WTC11 (cell line): ENCODE measurements at regions not wholly inside any gene's neighbourhood (a gene's known extent, or its start where the extent isn't known, plus 50 kb on each side); places are given as distances from the start of the nearest gene placed in this dataset.
"Not testable (repeated sequence)": the region's sequence is repeated elsewhere in the genome, so short reads cannot be mapped to it uniquely, and the experiment has no call there.

ENCODE experiments used
- ATF1 ChIP-seq: sonication (generic); formaldehyde crosslinking; IDR thresholded peaks from 2 replicates; pipeline ENCODE4 v1.8.1; 2023; ENCODE audit warnings: mild to moderate bottlenecking, moderate library complexity, missing genetic modification reagents
- CREB1 ChIP-seq: sonication (generic); formaldehyde crosslinking; IDR thresholded peaks from 2 replicates; pipeline ENCODE4 v1.8.0; 2023; ENCODE audit warnings: mild to moderate bottlenecking, missing genetic modification reagents
- CTCF ChIP-seq: fragments of 200-600 bp; IDR thresholded peaks from 2 replicates; pipeline ENCODE4 v1.8.0; 2022; ENCODE audit warnings: antibody characterized with exemption
- GABPB1 ChIP-seq: sonication (generic); formaldehyde crosslinking; IDR thresholded peaks from 2 replicates; pipeline ENCODE4 v1.8.1; 2023; ENCODE audit warnings: mild to moderate bottlenecking, missing genetic modification reagents
- HMGXB4 ChIP-seq: sonication (generic); formaldehyde crosslinking; IDR thresholded peaks from 2 replicates; pipeline ENCODE4 v1.8.1; 2023; ENCODE audit warnings: mild to moderate bottlenecking, moderate library complexity, missing genetic modification reagents
- NFYB ChIP-seq: sonication (generic); formaldehyde crosslinking; conservative IDR thresholded peaks from 2 replicates; pipeline ENCODE4 v1.8.0; 2022; ENCODE audit warnings: low read depth, missing genetic modification reagents
- RELA ChIP-seq: sonication (generic); formaldehyde crosslinking; IDR thresholded peaks from 2 replicates; pipeline ENCODE4 v1.8.1; 2022; ENCODE audit warnings: missing genetic modification reagents, mild to moderate bottlenecking, borderline replicate concordance
- TEAD1 ChIP-seq: sonication (generic); formaldehyde crosslinking; IDR thresholded peaks from 2 replicates; pipeline ENCODE4 v1.8.0; 2022; ENCODE audit warnings: mild to moderate bottlenecking, missing genetic modification reagents
- USF1 ChIP-seq: sonication (generic); formaldehyde crosslinking; IDR thresholded peaks from 2 replicates; pipeline ENCODE4 v1.8.0; 2022; ENCODE audit warnings: mild to moderate bottlenecking, missing genetic modification reagents
- ZBTB21 ChIP-seq: sonication (generic); formaldehyde crosslinking; IDR thresholded peaks from 2 replicates; pipeline ENCODE4 v1.8.1; 2023; ENCODE audit warnings: mild to moderate bottlenecking, missing genetic modification reagents, borderline replicate concordance
- ZNF219 ChIP-seq: sonication (generic); formaldehyde crosslinking; IDR thresholded peaks from 2 replicates; pipeline ENCODE4 v1.8.0; 2023; ENCODE audit warnings: missing genetic modification reagents, mild to moderate bottlenecking, borderline replicate concordance
- TF ChIP-seq, protein P1 (sequence below): sonication (generic); formaldehyde crosslinking; IDR thresholded peaks from 2 replicates; pipeline ENCODE4 v1.8.0; 2022; ENCODE audit warnings: mild to moderate bottlenecking, missing genetic modification reagents

GRCh38 chr1:58969176-58969575 lies 185.3 kb upstream of the JUN start:
- TF ChIP-seq GABPB1 (CRISPR knock-in tag); CTCF; HMGXB4 (CRISPR knock-in tag); RELA; USF1 (CRISPR knock-in tag); ZBTB21; ATF1 (CRISPR knock-in tag); ZNF219 (CRISPR knock-in tag); CREB1 (CRISPR knock-in tag); TEAD1 (CRISPR knock-in tag); NFYB (CRISPR knock-in tag): not testable (repeated sequence)
- TF ChIP-seq, protein P1, sequence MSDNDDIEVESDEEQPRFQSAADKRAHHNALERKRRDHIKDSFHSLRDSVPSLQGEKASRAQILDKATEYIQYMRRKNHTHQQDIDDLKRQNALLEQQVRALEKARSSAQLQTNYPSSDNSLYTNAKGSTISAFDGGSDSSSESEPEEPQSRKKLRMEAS (CRISPR knock-in tag): not testable (repeated sequence)
